Calu3 (cell line): ENCODE measurements at regions not wholly inside any gene's neighbourhood (a gene's known extent, or its start where the extent isn't known, plus 50 kb on each side); places are given as distances from the start of the nearest gene placed in this dataset.

ENCODE experiments used
- BruUV-seq: library from RNA; stranded (reverse); fragments of 400-500 nt; replicated peaks from 2 replicates; lab custom pipeline; 2021; lab: Mats Ljungman, UMichigan
- CTCF ChIA-PET: fragments of 300-600 bp; sonication (Branson Sonifier 250); formaldehyde crosslinking; loops from one replicate; lab custom pipeline; 2022; ENCODE audit warnings: antibody characterized with exemption; lab: Charles Lee
- DNase-seq: peaks from one replicate; pipeline ENCODE4 v3.0.0; 2022
- H3K27ac Mint-ChIP-seq: one replicate; pipeline ENCODE4 v1.8.0; 2022; ENCODE audit warnings: mixed read lengths; ENCODE audit not compliant: unreplicated experiment
- H3K27me3 Mint-ChIP-seq: one replicate; pipeline ENCODE4 v1.8.0; 2022; ENCODE audit warnings: mixed read lengths; ENCODE audit not compliant: unreplicated experiment
- H3K36me3 Mint-ChIP-seq: one replicate; pipeline ENCODE4 v1.8.0; 2022; ENCODE audit warnings: mild to moderate bottlenecking, moderate library complexity, mixed read lengths; ENCODE audit not compliant: insufficient read depth, unreplicated experiment
- H3K4me1 Mint-ChIP-seq: one replicate; pipeline ENCODE4 v1.8.0; 2022; ENCODE audit warnings: mild to moderate bottlenecking, low read depth, mixed read lengths; ENCODE audit not compliant: unreplicated experiment
- H3K4me3 Mint-ChIP-seq: one replicate; pipeline ENCODE4 v1.8.0; 2022; ENCODE audit warnings: mild to moderate bottlenecking, low read depth, moderate library complexity, mixed read lengths; ENCODE audit not compliant: unreplicated experiment
- H3K9me3 Mint-ChIP-seq: one replicate; pipeline ENCODE4 v1.8.0; 2022; ENCODE audit warnings: low read depth, mixed read lengths; ENCODE audit not compliant: unreplicated experiment
- intact Hi-C: fragments of 100-400 bp; cut with micrococcal nuclease; formaldehyde crosslinking; loops from one replicate; pipeline ENCODE4 v1.10.0; 2022; ENCODE audit not compliant: unreplicated experiment
- TF ChIP-seq, protein P1 (sequence below): fragments of 200-600 bp; IDR thresholded peaks from one replicate; pipeline ENCODE4 v1.8.0; 2022; ENCODE audit warnings: antibody characterized with exemption; ENCODE audit not compliant: unreplicated experiment

DNA sequence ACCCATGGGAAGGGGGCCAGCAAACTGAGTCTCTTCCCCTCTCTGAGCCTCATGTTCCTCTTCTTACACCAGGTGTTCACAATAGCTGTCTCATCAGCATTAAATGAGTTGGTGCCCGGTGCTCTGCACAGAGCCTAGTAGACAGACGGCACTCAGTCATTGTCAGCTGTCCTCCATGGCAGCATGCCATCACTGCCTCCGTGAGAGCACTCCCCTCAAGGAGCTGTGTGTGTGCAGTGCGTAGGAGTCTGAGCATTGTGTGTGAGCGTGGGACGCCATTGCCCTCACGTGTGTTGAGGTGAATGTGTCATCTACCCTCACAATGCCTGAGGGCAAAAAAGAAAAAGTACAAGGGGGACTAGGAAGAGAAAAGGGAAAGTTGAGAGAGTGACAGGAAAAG is 536.5 kb downstream of the CDK5RAP2 start:
- Mint-ChIP-seq H3K36me3 (no peaks in the 10 kb centered on the region), H3K27ac (no peak overlapping the region), H3K4me3 (no peak overlapping the region), H3K9me3 (no peaks in the 10 kb centered on the region), H3K4me1 (no peaks in the 10 kb centered on the region), H3K27me3 (peaks cover 14% of the 10 kb centered on the region)
- no TSS peak for BruUV-seq
- CTCF ChIA-PET = no interaction called here
- TF ChIP-seq, protein P1, sequence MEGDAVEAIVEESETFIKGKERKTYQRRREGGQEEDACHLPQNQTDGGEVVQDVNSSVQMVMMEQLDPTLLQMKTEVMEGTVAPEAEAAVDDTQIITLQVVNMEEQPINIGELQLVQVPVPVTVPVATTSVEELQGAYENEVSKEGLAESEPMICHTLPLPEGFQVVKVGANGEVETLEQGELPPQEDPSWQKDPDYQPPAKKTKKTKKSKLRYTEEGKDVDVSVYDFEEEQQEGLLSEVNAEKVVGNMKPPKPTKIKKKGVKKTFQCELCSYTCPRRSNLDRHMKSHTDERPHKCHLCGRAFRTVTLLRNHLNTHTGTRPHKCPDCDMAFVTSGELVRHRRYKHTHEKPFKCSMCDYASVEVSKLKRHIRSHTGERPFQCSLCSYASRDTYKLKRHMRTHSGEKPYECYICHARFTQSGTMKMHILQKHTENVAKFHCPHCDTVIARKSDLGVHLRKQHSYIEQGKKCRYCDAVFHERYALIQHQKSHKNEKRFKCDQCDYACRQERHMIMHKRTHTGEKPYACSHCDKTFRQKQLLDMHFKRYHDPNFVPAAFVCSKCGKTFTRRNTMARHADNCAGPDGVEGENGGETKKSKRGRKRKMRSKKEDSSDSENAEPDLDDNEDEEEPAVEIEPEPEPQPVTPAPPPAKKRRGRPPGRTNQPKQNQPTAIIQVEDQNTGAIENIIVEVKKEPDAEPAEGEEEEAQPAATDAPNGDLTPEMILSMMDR = no peak
- no peak for DNase-seq
- intact Hi-C loops = no loop called here

DNA sequence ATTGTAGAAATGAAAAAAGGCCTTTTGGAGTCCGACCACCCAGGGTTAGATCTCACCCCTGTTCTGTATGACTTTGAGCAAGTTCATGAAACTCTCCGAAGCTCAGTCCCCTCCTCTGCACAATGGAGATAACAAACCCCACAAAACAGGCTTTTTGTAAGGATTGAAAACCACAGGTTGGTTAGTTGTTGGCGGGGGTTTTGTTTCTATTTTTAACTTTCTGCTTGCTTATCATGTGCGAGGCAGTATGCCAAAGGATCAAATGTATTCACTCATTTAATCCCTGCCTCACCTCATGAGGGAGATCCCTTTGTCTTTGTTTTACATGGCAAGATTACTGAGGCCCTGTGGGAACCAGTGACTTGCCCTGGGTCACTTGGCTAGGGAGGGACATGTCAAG is 539.1 kb downstream of the CDK5RAP2 start:
- Mint-ChIP-seq H3K9me3 (no peaks in the 10 kb centered on the region), H3K36me3 (no peaks in the 10 kb centered on the region), H3K27me3 (peaks cover 14% of the 10 kb centered on the region), H3K4me3 (no peak overlapping the region), H3K4me1 (no peaks in the 10 kb centered on the region), H3K27ac (no peak overlapping the region)
- no TSS peak for BruUV-seq
- DNase-seq = no peak
- CTCF ChIA-PET = no interaction called here
- intact Hi-C loops = no loop called here
- TF ChIP-seq, protein P1 = no peak

DNA sequence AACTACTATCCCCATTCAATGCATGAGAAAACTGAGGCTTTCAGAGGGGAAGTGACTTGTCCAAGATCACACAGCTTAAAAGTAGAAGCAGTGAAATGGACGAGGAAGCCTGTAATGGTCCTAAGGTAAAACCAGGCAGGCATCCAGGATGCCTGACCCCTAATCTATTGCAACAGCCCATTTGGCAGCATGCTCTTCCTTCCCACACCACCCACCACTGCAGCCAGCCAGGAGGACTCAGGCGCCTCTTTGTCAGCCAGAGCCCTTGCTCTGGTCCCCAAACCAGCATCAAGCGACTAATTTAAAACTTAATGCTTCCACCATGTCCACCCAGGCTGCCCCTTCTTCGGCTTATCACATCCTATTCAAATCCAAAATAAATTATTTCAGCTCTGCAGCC is 541.6 kb downstream of the CDK5RAP2 start:
- no TSS peak for BruUV-seq
- H3K9me3 Mint-ChIP-seq = no peaks in the 10 kb centered on the region
- H3K36me3 Mint-ChIP-seq = no peaks in the 10 kb centered on the region
- no peak for DNase-seq
- TF ChIP-seq, protein P1 = no peak
- CTCF ChIA-PET = no interaction called here
- H3K4me1 Mint-ChIP-seq = no peaks in the 10 kb centered on the region
- H3K27me3 Mint-ChIP-seq = no peaks in the 10 kb centered on the region
- H3K4me3 Mint-ChIP-seq = no peak overlapping the region
- H3K27ac Mint-ChIP-seq = no peak overlapping the region
- intact Hi-C loops = no loop called here

DNA sequence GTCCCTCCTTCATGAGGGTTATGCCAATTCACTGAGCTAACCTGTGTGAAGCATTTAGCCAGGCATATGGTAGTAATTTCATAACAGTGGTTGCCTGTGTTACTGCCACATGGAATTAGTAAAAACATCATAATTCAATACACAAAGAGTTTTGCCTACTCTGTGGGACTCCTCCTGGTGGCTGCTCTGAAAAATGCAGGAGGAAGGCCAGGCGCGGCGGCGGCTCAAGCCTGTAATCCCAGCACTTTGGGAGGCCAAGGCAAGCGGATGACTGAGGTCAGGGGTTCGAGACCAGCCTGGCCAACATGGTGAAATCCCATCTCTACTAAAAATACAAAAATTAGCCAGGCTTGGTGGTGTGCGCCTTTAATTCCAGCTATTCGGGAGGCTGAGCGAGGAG is 547.3 kb downstream of the CDK5RAP2 start:
- H3K36me3 Mint-ChIP-seq = no peaks in the 10 kb centered on the region

More for the DNA sequence above, 547.3 kb downstream of the CDK5RAP2 start:
- Mint-ChIP-seq H3K4me3 (no peak overlapping the region), H3K27ac (no peak overlapping the region), H3K9me3 (no peaks in the 10 kb centered on the region), H3K4me1 (no peaks in the 10 kb centered on the region), H3K27me3 (no peaks in the 10 kb centered on the region)
- intact Hi-C loops = no loop called here
- CTCF ChIA-PET = no interaction called here
- no TSS peak for BruUV-seq
- peak; percentile 7 for DNase-seq
- TF ChIP-seq, protein P1 = no peak
